SK-N-SH (cell line): ENCODE measurements at regions not wholly inside any gene's neighbourhood (a gene's known extent, or its start where the extent isn't known, plus 50 kb on each side); places are given as distances from the start of the nearest gene placed in this dataset.

Experiments
- CTCF ChIA-PET: fragments of 300-600, 350-600 bp; formaldehyde crosslinking; extraction: SDS; loops from one replicate; lab custom pipeline; 2021; lab: Yijun Ruan, JAX
- POLR2A ChIA-PET: fragments of 350-600 bp; sonication (Branson Sonifier 250); formaldehyde crosslinking; extraction: SDS; loops from one replicate; lab custom pipeline; 2020; ENCODE audit warnings: antibody characterized with exemption, inconsistent platforms; lab: Yijun Ruan, JAX
- DNase-seq: peaks from one replicate; pipeline ENCODE4 v3.0.0; 2012
- H2AFZ ChIP-seq: fragments of 200-600 bp; sonication (generic); 2 replicates; pipeline ENCODE4 v1.8.1; 2016; ENCODE audit warnings: antibody characterized with exemption, mild to moderate bottlenecking, low read depth
- H3F3A ChIP-seq: fragments of 200-600 bp; sonication (generic); replicated peaks from 2 replicates; pipeline ENCODE3; 2016; ENCODE audit warnings: antibody characterized with exemption, mild to moderate bottlenecking; ENCODE audit not compliant: insufficient read depth
- H3K27ac ChIP-seq, 2 experiments: fragments of 200-500 bp in 1 of 2; fragments of 200-600 bp in 1 of 2; sonication (Bioruptor generic) in 1 of 2; sonication (generic), shearing (Covaris generic) in 1 of 2; 2 replicates each; pipeline versions ENCODE4 v1.5.1 to v1.6.1; 2014 to 2016; ENCODE audit warnings: low read depth in 2 of 2, inconsistent platforms in 1 of 2, low read length in 1 of 2, mild to moderate bottlenecking in 1 of 2, mixed read lengths in 1 of 2
- H3K27me3 ChIP-seq: fragments of 200-600 bp; sonication (generic), shearing (Covaris generic); 2 replicates; pipeline ENCODE4 v1.6.1; 2016; ENCODE audit warnings: mixed run types; ENCODE audit not compliant: insufficient read depth
- H3K36me3 ChIP-seq, 2 experiments: fragments of 200-500 bp in 1 of 2; fragments of 200-600 bp in 1 of 2; sonication (Bioruptor generic) in 1 of 2; sonication (generic) in 1 of 2; replicated peaks in 1 of 2; 2 replicates each; pipeline versions ENCODE3 to v1.5.1; 2014 to 2016; ENCODE audit warnings: low read length in 1 of 2, mild to moderate bottlenecking in 1 of 2; ENCODE audit not compliant: insufficient read depth in 2 of 2, control insufficient read depth in 1 of 2
- H3K4me1 ChIP-seq, 2 experiments: fragments of 200-500 bp in 1 of 2; fragments of 200-600 bp in 1 of 2; sonication (Bioruptor generic) in 1 of 2; sonication (generic), shearing (Covaris generic) in 1 of 2; 2 replicates each; pipeline versions ENCODE4 v1.5.1 to v1.6.1; 2014 to 2016; ENCODE audit warnings: low read depth in 1 of 2, low read length in 1 of 2, mixed run types in 1 of 2; ENCODE audit not compliant: insufficient read depth in 2 of 2, control insufficient read depth in 1 of 2
- H3K4me2 ChIP-seq: fragments of 200-600 bp; sonication (generic), shearing (Covaris generic); 2 replicates; pipeline ENCODE4 v1.6.1; 2017; ENCODE audit warnings: mixed run types
- H3K4me3 ChIP-seq, 2 experiments: fragments of 200-500 bp in 1 of 2; fragments of 200-600 bp in 1 of 2; sonication (Bioruptor generic) in 1 of 2; sonication (generic), shearing (Covaris generic) in 1 of 2; 2 replicates each; pipeline versions ENCODE4 v1.5.1 to v1.8.1; 2014 to 2016; ENCODE audit warnings: low read depth in 2 of 2, inconsistent platforms in 1 of 2, low read length in 1 of 2, mild to moderate bottlenecking in 1 of 2, mixed read lengths in 1 of 2, moderate library complexity in 1 of 2
- H3K79me2 ChIP-seq: fragments of 200-600 bp; sonication (generic); 2 replicates; pipeline ENCODE4 v1.8.1; 2017; ENCODE audit warnings: mild to moderate bottlenecking; ENCODE audit not compliant: insufficient read depth
- H3K9ac ChIP-seq: fragments of 200-600 bp; sonication (generic); 2 replicates; pipeline ENCODE4 v1.6.1; 2017; ENCODE audit warnings: mixed run types
- H3K9me2 ChIP-seq: fragments of 200-600 bp; sonication (generic); 2 replicates; pipeline ENCODE4 v1.6.1; 2017; ENCODE audit warnings: mixed run types
- H3K9me3 ChIP-seq: fragments of 200-600 bp; sonication (generic); 2 replicates; pipeline ENCODE4 v1.6.1; 2017; ENCODE audit warnings: mixed run types, mild to moderate bottlenecking, moderate library complexity
- H4K20me1 ChIP-seq: fragments of 200-600 bp; sonication (generic); 2 replicates; pipeline ENCODE4 v1.6.1; 2017; ENCODE audit warnings: mild to moderate bottlenecking, mixed run types; ENCODE audit not compliant: insufficient read depth
- CHD2 ChIP-seq: fragments of 150-350 bp; IDR thresholded peaks from 2 replicates; pipeline ENCODE4 v1.6.1; 2018; ENCODE audit warnings: low read length; ENCODE audit not compliant: partially characterized antibody
- ELF1 ChIP-seq: IDR thresholded peaks from 2 replicates; pipeline ENCODE4 v1.4.0; 2012
- FOXJ3 ChIP-seq: sonication (generic); formaldehyde crosslinking; IDR thresholded peaks from 2 replicates; pipeline ENCODE4 v1.5.1; 2020; ENCODE audit warnings: mild to moderate bottlenecking, missing genetic modification reagents
- FOXM1 ChIP-seq: IDR thresholded peaks from 2 replicates; pipeline ENCODE4 v1.4.0; 2012; ENCODE audit warnings: low read depth, mild to moderate bottlenecking
- GABPA ChIP-seq: IDR thresholded peaks from 2 replicates; pipeline ENCODE4 v1.4.0; 2012; ENCODE audit warnings: low read depth, mild to moderate bottlenecking
- JUND ChIP-seq: IDR thresholded peaks from 2 replicates; pipeline ENCODE4 v1.4.0; 2012
- MAX ChIP-seq: IDR thresholded peaks from 2 replicates; pipeline ENCODE4 v1.4.0; 2012; ENCODE audit warnings: low read depth
- NFIC ChIP-seq: IDR thresholded peaks from 2 replicates; pipeline ENCODE4 v1.4.0; 2012; ENCODE audit warnings: borderline replicate concordance
- RAD21 ChIP-seq: IDR thresholded peaks from 2 replicates; pipeline ENCODE4 v1.6.1; 2012; ENCODE audit warnings: mild to moderate bottlenecking, low read length
- RCOR1 ChIP-seq: fragments of 150-350 bp; IDR thresholded peaks from 2 replicates; pipeline ENCODE4 v1.6.1; 2017; ENCODE audit warnings: antibody characterized with exemption, low read length
- REST ChIP-seq: IDR thresholded peaks from 2 replicates; pipeline ENCODE4 v1.6.1; 2012; ENCODE audit warnings: mild to moderate bottlenecking, low read depth, low read length, moderate library complexity
- SMC3 ChIP-seq: IDR thresholded peaks from 2 replicates; pipeline ENCODE4 v1.6.1; 2012; ENCODE audit warnings: low read depth, low read length, improper control_type of control experiment
- TAF1 ChIP-seq: IDR thresholded peaks from 2 replicates; pipeline ENCODE4 v1.6.1; 2012; ENCODE audit warnings: low read depth, mild to moderate bottlenecking, low read length, moderate library complexity, borderline replicate concordance
- YY1 ChIP-seq: IDR thresholded peaks from 2 replicates; pipeline ENCODE4 v1.4.0; 2012; ENCODE audit warnings: low read depth, mild to moderate bottlenecking
- ZBTB33 ChIP-seq: IDR thresholded peaks from 2 replicates; pipeline ENCODE4 v1.4.0; 2012; ENCODE audit warnings: low read depth, borderline replicate concordance
- WGBS: methylation state at CpG from one replicate; pipeline ENCODE4 v1.1.6; 2017; ENCODE audit warnings: low lambda C conversion rate; 5-methylcytosine and 5-hydroxymethylcytosine counted together
- TF ChIP-seq, protein P1 (sequence below): IDR thresholded peaks from 2 replicates; pipeline ENCODE4; 2012
- TF ChIP-seq, protein P2 (sequence below): IDR thresholded peaks from 2 replicates; pipeline ENCODE4 v1.4.0; 2012; ENCODE audit warnings: low read depth, borderline replicate concordance
- TF ChIP-seq, protein P3 (sequence below): fragments of 200-600 bp; sonication (generic); IDR thresholded peaks from 2 replicates; pipeline ENCODE4 v1.6.1; 2017; ENCODE audit warnings: antibody characterized with exemption, mild to moderate bottlenecking, moderate library complexity
- TF ChIP-seq, protein P4 (sequence below): fragments of 150-350 bp; IDR thresholded peaks from 2 replicates; pipeline ENCODE4 v1.6.1; 2016; ENCODE audit warnings: mild to moderate bottlenecking, low read depth, low read length

- TF ChIP-seq REST (no peak), NFIC (no peak), MAX (no peak)
Observed at GRCh38 chr14:22266142-22266442, 322.9 kb downstream of the DAD1 start (continued).

GRCh38 chr14:22265319-22266141, 323.5 kb downstream of the DAD1 start:
- no peak overlapping the region for H3K4me3 ChIP-seq
- H2AFZ ChIP-seq = no peak overlapping the region
- WGBS = 9% methylated on average over 8 of the region's 8 CpGs
- H3K9ac ChIP-seq = no peak overlapping the region
- H3K27ac ChIP-seq = no peak overlapping the region
- TF ChIP-seq, protein P1, sequence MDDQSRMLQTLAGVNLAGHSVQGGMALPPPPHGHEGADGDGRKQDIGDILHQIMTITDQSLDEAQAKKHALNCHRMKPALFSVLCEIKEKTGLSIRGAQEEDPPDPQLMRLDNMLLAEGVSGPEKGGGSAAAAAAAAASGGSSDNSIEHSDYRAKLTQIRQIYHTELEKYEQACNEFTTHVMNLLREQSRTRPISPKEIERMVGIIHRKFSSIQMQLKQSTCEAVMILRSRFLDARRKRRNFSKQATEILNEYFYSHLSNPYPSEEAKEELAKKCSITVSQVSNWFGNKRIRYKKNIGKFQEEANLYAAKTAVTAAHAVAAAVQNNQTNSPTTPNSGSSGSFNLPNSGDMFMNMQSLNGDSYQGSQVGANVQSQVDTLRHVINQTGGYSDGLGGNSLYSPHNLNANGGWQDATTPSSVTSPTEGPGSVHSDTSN = no peak
- no peak for TF ChIP-seq ZBTB33
- no peak for TF ChIP-seq RAD21
- no peak for TF ChIP-seq CHD2
- TF ChIP-seq, protein P2, sequence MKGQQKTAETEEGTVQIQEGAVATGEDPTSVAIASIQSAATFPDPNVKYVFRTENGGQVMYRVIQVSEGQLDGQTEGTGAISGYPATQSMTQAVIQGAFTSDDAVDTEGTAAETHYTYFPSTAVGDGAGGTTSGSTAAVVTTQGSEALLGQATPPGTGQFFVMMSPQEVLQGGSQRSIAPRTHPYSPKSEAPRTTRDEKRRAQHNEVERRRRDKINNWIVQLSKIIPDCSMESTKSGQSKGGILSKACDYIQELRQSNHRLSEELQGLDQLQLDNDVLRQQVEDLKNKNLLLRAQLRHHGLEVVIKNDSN = no peak
- no peak for TF ChIP-seq FOXM1
- no peak for TF ChIP-seq GABPA
- TF ChIP-seq YY1 = no peak
- TF ChIP-seq TAF1 = no peak
- no peak for TF ChIP-seq FOXJ3 (CRISPR knock-in tag)
- TF ChIP-seq ELF1 = no peak
- TF ChIP-seq, protein P3, sequence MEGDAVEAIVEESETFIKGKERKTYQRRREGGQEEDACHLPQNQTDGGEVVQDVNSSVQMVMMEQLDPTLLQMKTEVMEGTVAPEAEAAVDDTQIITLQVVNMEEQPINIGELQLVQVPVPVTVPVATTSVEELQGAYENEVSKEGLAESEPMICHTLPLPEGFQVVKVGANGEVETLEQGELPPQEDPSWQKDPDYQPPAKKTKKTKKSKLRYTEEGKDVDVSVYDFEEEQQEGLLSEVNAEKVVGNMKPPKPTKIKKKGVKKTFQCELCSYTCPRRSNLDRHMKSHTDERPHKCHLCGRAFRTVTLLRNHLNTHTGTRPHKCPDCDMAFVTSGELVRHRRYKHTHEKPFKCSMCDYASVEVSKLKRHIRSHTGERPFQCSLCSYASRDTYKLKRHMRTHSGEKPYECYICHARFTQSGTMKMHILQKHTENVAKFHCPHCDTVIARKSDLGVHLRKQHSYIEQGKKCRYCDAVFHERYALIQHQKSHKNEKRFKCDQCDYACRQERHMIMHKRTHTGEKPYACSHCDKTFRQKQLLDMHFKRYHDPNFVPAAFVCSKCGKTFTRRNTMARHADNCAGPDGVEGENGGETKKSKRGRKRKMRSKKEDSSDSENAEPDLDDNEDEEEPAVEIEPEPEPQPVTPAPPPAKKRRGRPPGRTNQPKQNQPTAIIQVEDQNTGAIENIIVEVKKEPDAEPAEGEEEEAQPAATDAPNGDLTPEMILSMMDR = no peak
- TF ChIP-seq JUND = no peak
- TF ChIP-seq SMC3 = no peak
- no peak for TF ChIP-seq RCOR1
- TF ChIP-seq, protein P4, sequence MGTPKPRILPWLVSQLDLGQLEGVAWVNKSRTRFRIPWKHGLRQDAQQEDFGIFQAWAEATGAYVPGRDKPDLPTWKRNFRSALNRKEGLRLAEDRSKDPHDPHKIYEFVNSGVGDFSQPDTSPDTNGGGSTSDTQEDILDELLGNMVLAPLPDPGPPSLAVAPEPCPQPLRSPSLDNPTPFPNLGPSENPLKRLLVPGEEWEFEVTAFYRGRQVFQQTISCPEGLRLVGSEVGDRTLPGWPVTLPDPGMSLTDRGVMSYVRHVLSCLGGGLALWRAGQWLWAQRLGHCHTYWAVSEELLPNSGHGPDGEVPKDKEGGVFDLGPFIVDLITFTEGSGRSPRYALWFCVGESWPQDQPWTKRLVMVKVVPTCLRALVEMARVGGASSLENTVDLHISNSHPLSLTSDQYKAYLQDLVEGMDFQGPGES = no peak
- no peak for DNase-seq
- H3K27me3 ChIP-seq = no peaks in the 10 kb centered on the region; the same call in 1 of the 2 replicates
- ChIA-PET POLR2A (no interaction called here), CTCF (interaction anchor here (1.4 to 1.9 kb wide), 2 partner anchors 11 to 48 kb away, joined by 3 to 4 read pairs; no protein-coding TSS in a partner anchor)
- no peaks in the 10 kb centered on the region for H3K4me1 ChIP-seq
- no peaks in the 10 kb centered on the region for H3K9me2 ChIP-seq
- no peak overlapping the region for H3K4me2 ChIP-seq
- H3K9me3 ChIP-seq = no peaks in the 10 kb centered on the region
- no peaks in the 10 kb centered on the region for H3K79me2 ChIP-seq
- no peaks in the 10 kb centered on the region for H3K36me3 ChIP-seq
- no peaks in the 10 kb centered on the region for H4K20me1 ChIP-seq
- H3F3A ChIP-seq = no peaks in the 10 kb centered on the region
